ENCODE measurements at regions not wholly inside any gene's neighbourhood (a gene's known extent, or its start where the extent isn't known, plus 50 kb on each side); places are given as distances from the start of the nearest gene placed in this dataset.

- no CpG with 5 or more reads among the region's 12 CpGs for WGBS (ENCODE audit: insufficient coverage, insufficient read length)
- DNase-seq (ENCODE audit: low read depth, low spot score) = no peak
Measured at GRCh38 chr5:3033033-3033755, 281.7 kb upstream of the IRX2 start.

GRCh38 chr5:3032513-3032912 is 281.0 kb upstream of the IRX2 start:
- Histone ChIP-seq H3K4me3 (ENCODE audit: low read length) (no peak overlapping the region), H3K36me3 (ENCODE audit: control insufficient read depth, insufficient read depth, low read length) (no peaks in the 10 kb centered on the region), H3K9me3 (ENCODE audit: control insufficient read depth, insufficient read depth, low read length) (no peaks in the 10 kb centered on the region), H3K27me3 (ENCODE audit: control insufficient read depth, insufficient read depth, low read length) (no peaks in the 10 kb centered on the region), H3K27ac (ENCODE audit: low read length) (no peak overlapping the region), H3K4me1 (ENCODE audit: control insufficient read depth, insufficient read depth, low read length) (no peaks in the 10 kb centered on the region)
- no peak for DNase-seq (ENCODE audit: low read depth, low spot score)
- no CpG with 5 or more reads among the region's 6 CpGs for WGBS (ENCODE audit: insufficient coverage, insufficient read length)

More at GRCh38 chr5:3033033-3033755, 281.7 kb upstream of the IRX2 start:
- H3K27me3 ChIP-seq (ENCODE audit: control insufficient read depth, insufficient read depth, low read length) = no peaks in the 10 kb centered on the region
- H3K4me3 ChIP-seq (ENCODE audit: low read length) = no peak overlapping the region
- H3K27ac ChIP-seq (ENCODE audit: low read length) = no peak overlapping the region
- no peaks in the 10 kb centered on the region for H3K9me3 ChIP-seq (ENCODE audit: control insufficient read depth, insufficient read depth, low read length)
- no peaks in the 10 kb centered on the region for H3K36me3 ChIP-seq (ENCODE audit: control insufficient read depth, insufficient read depth, low read length)
- H3K4me1 ChIP-seq (ENCODE audit: control insufficient read depth, insufficient read depth, low read length) = no peaks in the 10 kb centered on the region

- H3K27me3 ChIP-seq (ENCODE audit: control insufficient read depth, insufficient read depth, low read length) = no peaks in the 10 kb centered on the region
- no peak for DNase-seq (ENCODE audit: low read depth, low spot score)
- H3K36me3 ChIP-seq (ENCODE audit: control insufficient read depth, insufficient read depth, low read length) = no peaks in the 10 kb centered on the region
- no CpG with 5 or more reads among the region's 16 CpGs for WGBS (ENCODE audit: insufficient coverage, insufficient read length)
- H3K9me3 ChIP-seq (ENCODE audit: control insufficient read depth, insufficient read depth, low read length) = no peaks in the 10 kb centered on the region
- no peaks in the 10 kb centered on the region for H3K4me1 ChIP-seq (ENCODE audit: control insufficient read depth, insufficient read depth, low read length)
- no peak overlapping the region for H3K4me3 ChIP-seq (ENCODE audit: low read length)
- H3K27ac ChIP-seq (ENCODE audit: low read length) = no peak overlapping the region
Measured at GRCh38 chr5:3031733-3032378, 280.4 kb upstream of the IRX2 start.

GRCh38 chr5:3030511-3031165 is 279.2 kb upstream of the IRX2 start:
- Histone ChIP-seq H3K27ac (ENCODE audit: low read length) (no peak overlapping the region), H3K4me3 (ENCODE audit: low read length) (no peak overlapping the region), H3K36me3 (ENCODE audit: control insufficient read depth, insufficient read depth, low read length) (no peaks in the 10 kb centered on the region), H3K9me3 (ENCODE audit: control insufficient read depth, insufficient read depth, low read length) (no peaks in the 10 kb centered on the region), H3K4me1 (ENCODE audit: control insufficient read depth, insufficient read depth, low read length) (0 out of 2 replicates have a peak, but pooled peaks cover 2% of the 10 kb centered on the region), H3K27me3 (ENCODE audit: control insufficient read depth, insufficient read depth, low read length) (no peaks in the 10 kb centered on the region)
- DNase-seq (ENCODE audit: low read depth, low spot score) = no peak
- WGBS (ENCODE audit: insufficient coverage, insufficient read length) = no CpG with 5 or more reads among the region's 21 CpGs

GRCh38 chr5:3029396-3029795 is 277.9 kb upstream of the IRX2 start:
- no peak overlapping the region for H3K27ac ChIP-seq (ENCODE audit: low read length)
- H3K9me3 ChIP-seq (ENCODE audit: control insufficient read depth, insufficient read depth, low read length) = no peaks in the 10 kb centered on the region
- H3K4me3 ChIP-seq (ENCODE audit: low read length) = no peak overlapping the region
- WGBS (ENCODE audit: insufficient coverage, insufficient read length) = no CpG with 5 or more reads among the region's 9 CpGs
- no peaks in the 10 kb centered on the region for H3K36me3 ChIP-seq (ENCODE audit: control insufficient read depth, insufficient read depth, low read length)
- H3K4me1 ChIP-seq (ENCODE audit: control insufficient read depth, insufficient read depth, low read length) = 0 out of 2 replicates have a peak, but pooled peaks cover 2% of the 10 kb centered on the region
- DNase-seq (ENCODE audit: low read depth, low spot score) = no peak
- no peaks in the 10 kb centered on the region for H3K27me3 ChIP-seq (ENCODE audit: control insufficient read depth, insufficient read depth, low read length)

- Histone ChIP-seq H3K9me3 (ENCODE audit: control insufficient read depth, insufficient read depth, low read length) (no peaks in the 10 kb centered on the region), H3K27ac (ENCODE audit: low read length) (no peak overlapping the region), H3K4me3 (ENCODE audit: low read length) (no peak overlapping the region), H3K27me3 (ENCODE audit: control insufficient read depth, insufficient read depth, low read length) (no peaks in the 10 kb centered on the region), H3K36me3 (ENCODE audit: control insufficient read depth, insufficient read depth, low read length) (no peaks in the 10 kb centered on the region), H3K4me1 (ENCODE audit: control insufficient read depth, insufficient read depth, low read length) (0 out of 2 replicates have a peak, but pooled peaks cover 2% of the 10 kb centered on the region)
- no peak for DNase-seq (ENCODE audit: low read depth, low spot score)
- no CpG with 5 or more reads among the region's 23 CpGs for WGBS (ENCODE audit: insufficient coverage, insufficient read length)
Measured at GRCh38 chr5:3027866-3028635, 276.6 kb upstream of the IRX2 start.

- WGBS (ENCODE audit: insufficient coverage, insufficient read length) = no CpG with 5 or more reads among the region's 17 CpGs
Measured at GRCh38 chr5:3027185-3027865, 275.8 kb upstream of the IRX2 start.

GRCh38 chr5:3026651-3027050 is 275.2 kb upstream of the IRX2 start:
- Histone ChIP-seq H3K4me3 (ENCODE audit: low read length) (no peak overlapping the region), H3K36me3 (ENCODE audit: control insufficient read depth, insufficient read depth, low read length) (no peaks in the 10 kb centered on the region), H3K4me1 (ENCODE audit: control insufficient read depth, insufficient read depth, low read length) (0 out of 2 replicates have a peak, but pooled peaks cover 2% of the 10 kb centered on the region), H3K9me3 (ENCODE audit: control insufficient read depth, insufficient read depth, low read length) (no peaks in the 10 kb centered on the region), H3K27me3 (ENCODE audit: control insufficient read depth, insufficient read depth, low read length) (no peaks in the 10 kb centered on the region), H3K27ac (ENCODE audit: low read length) (no peak overlapping the region)
- DNase-seq (ENCODE audit: low read depth, low spot score) = no peak
- WGBS (ENCODE audit: insufficient coverage, insufficient read length) = no CpG with 5 or more reads among the region's 7 CpGs

More at GRCh38 chr5:3027185-3027865, 275.8 kb upstream of the IRX2 start:
- no peak for DNase-seq (ENCODE audit: low read depth, low spot score)
- no peak overlapping the region for H3K27ac ChIP-seq (ENCODE audit: low read length)
- H3K9me3 ChIP-seq (ENCODE audit: control insufficient read depth, insufficient read depth, low read length) = no peaks in the 10 kb centered on the region
- no peaks in the 10 kb centered on the region for H3K27me3 ChIP-seq (ENCODE audit: control insufficient read depth, insufficient read depth, low read length)
- no peak overlapping the region for H3K4me3 ChIP-seq (ENCODE audit: low read length)
- 0 out of 2 replicates have a peak, but pooled peaks cover 2% of the 10 kb centered on the region for H3K4me1 ChIP-seq (ENCODE audit: control insufficient read depth, insufficient read depth, low read length)
- no peaks in the 10 kb centered on the region for H3K36me3 ChIP-seq (ENCODE audit: control insufficient read depth, insufficient read depth, low read length)

GRCh38 chr5:3026099-3026498 is 274.6 kb upstream of the IRX2 start:
- Histone ChIP-seq H3K9me3 (ENCODE audit: control insufficient read depth, insufficient read depth, low read length) (no peaks in the 10 kb centered on the region), H3K27me3 (ENCODE audit: control insufficient read depth, insufficient read depth, low read length) (no peaks in the 10 kb centered on the region), H3K27ac (ENCODE audit: low read length) (no peak overlapping the region), H3K4me3 (ENCODE audit: low read length) (no peak overlapping the region), H3K36me3 (ENCODE audit: control insufficient read depth, insufficient read depth, low read length) (no peaks in the 10 kb centered on the region), H3K4me1 (ENCODE audit: control insufficient read depth, insufficient read depth, low read length) (0 out of 2 replicates have a peak, but pooled peaks cover 2% of the 10 kb centered on the region)
- WGBS (ENCODE audit: insufficient coverage, insufficient read length) = no CpG with 5 or more reads among the region's 9 CpGs
- no peak for DNase-seq (ENCODE audit: low read depth, low spot score)

Measured in iPS DF 6.9 (cell line).